GM12878 (cell line): ENCODE measurements at regions not wholly inside any gene's neighbourhood (a gene's known extent, or its start where the extent isn't known, plus 50 kb on each side); places are given as distances from the start of the nearest gene placed in this dataset.
A peak's percentile ranks its signal among the peaks of the same experiment; 100 is the strongest.

ENCODE experiments used
- ATF7 ChIP-seq: fragments of 450-650 bp; IDR thresholded peaks from 2 replicates; pipeline ENCODE4 v1.6.1; 2016; ENCODE audit warnings: low read depth, mild to moderate bottlenecking
- BACH1 ChIP-seq: fragments of 450-650 bp; IDR thresholded peaks from 2 replicates; pipeline ENCODE4 v1.6.1; 2017; ENCODE audit warnings: mild to moderate bottlenecking, borderline replicate concordance
- BCL11A ChIP-seq: IDR thresholded peaks from 2 replicates; pipeline ENCODE4 v1.6.1; 2011; ENCODE audit warnings: low read depth, low read length
- E2F8 ChIP-seq: fragments of 450-650 bp; IDR thresholded peaks from 2 replicates; pipeline ENCODE4 v1.6.1; 2018; ENCODE audit warnings: mild to moderate bottlenecking, low read depth, moderate library complexity; ENCODE audit not compliant: partially characterized antibody
- E4F1 ChIP-seq: fragments of 450-650 bp; IDR thresholded peaks from 2 replicates; pipeline ENCODE4 v1.6.1; 2018; ENCODE audit warnings: borderline replicate concordance, mild to moderate bottlenecking; ENCODE audit not compliant: partially characterized antibody
- EP300 ChIP-seq, 2 experiments: fragments of 150-350 bp in 1 of 2; IDR thresholded peaks; 2 replicates each; pipeline ENCODE4 v1.6.1; 2011 to 2012; ENCODE audit warnings: low read depth in 2 of 2, low read length in 2 of 2, borderline replicate concordance in 1 of 2, improper control_type of control experiment in 1 of 2, inconsistent platforms in 1 of 2; ENCODE audit not compliant: control insufficient read depth in 1 of 2
- FOXM1 ChIP-seq: IDR thresholded peaks from 2 replicates; pipeline ENCODE4 v1.6.1; 2012; ENCODE audit warnings: low read depth, mild to moderate bottlenecking, inconsistent platforms, low read length, moderate library complexity
- GABPA ChIP-seq: IDR thresholded peaks from 2 replicates; pipeline ENCODE4 v1.6.1; 2014; ENCODE audit warnings: antibody characterized with exemption, low read depth, mild to moderate bottlenecking, inconsistent platforms
- IKZF2 ChIP-seq, 2 experiments: fragments of 450-650 bp; IDR thresholded peaks; 2 replicates each; pipeline ENCODE4 v1.6.1; 2017; ENCODE audit warnings: mild to moderate bottlenecking in 2 of 2, moderate library complexity in 2 of 2
- KLF5 ChIP-seq: fragments of 450-650 bp; IDR thresholded peaks from 2 replicates; pipeline ENCODE4 v1.6.1; 2014; ENCODE audit warnings: mild to moderate bottlenecking; ENCODE audit not compliant: partially characterized antibody
- MTA2 ChIP-seq: fragments of 450-650 bp; IDR thresholded peaks from 2 replicates; pipeline ENCODE4 v1.6.1; 2016; ENCODE audit warnings: low read depth, mild to moderate bottlenecking, moderate library complexity
- MYB ChIP-seq: fragments of 150-350 bp; IDR thresholded peaks from 2 replicates; pipeline ENCODE4 v1.6.1; 2014; ENCODE audit warnings: mild to moderate bottlenecking, low read depth, low read length, borderline replicate concordance
- NBN ChIP-seq: fragments of 450-650 bp; IDR thresholded peaks from 2 replicates; pipeline ENCODE4 v1.6.1; 2016
- NR2C2 ChIP-seq: IDR thresholded peaks from 2 replicates; pipeline ENCODE4 v1.6.1; 2011; ENCODE audit warnings: borderline replicate concordance, low read depth; ENCODE audit not compliant: control insufficient read depth, insufficient read length
- PAX5 ChIP-seq: IDR thresholded peaks from 2 replicates; pipeline ENCODE4 v1.6.1; 2011; ENCODE audit warnings: low read depth, low read length, borderline replicate concordance
- PAX8 ChIP-seq: fragments of 450-650 bp; IDR thresholded peaks from 2 replicates; pipeline ENCODE4 v1.6.1; 2017; ENCODE audit warnings: mild to moderate bottlenecking, moderate library complexity
- RAD51 ChIP-seq: fragments of 450-650 bp; IDR thresholded peaks from 2 replicates; pipeline ENCODE4 v1.6.1; 2016; ENCODE audit warnings: moderate library complexity, mild to moderate bottlenecking, inconsistent platforms
- SMAD5 ChIP-seq: IDR thresholded peaks from 2 replicates; pipeline ENCODE4 v1.6.1; 2016; ENCODE audit warnings: antibody characterized with exemption, low read depth
- STAT3 ChIP-seq: IDR thresholded peaks from 2 replicates; pipeline ENCODE4 v1.6.1; 2011; ENCODE audit warnings: low read depth, low read length, improper control_type of control experiment
- TAF1 ChIP-seq: IDR thresholded peaks from 2 replicates; pipeline ENCODE4 v1.6.1; 2011; ENCODE audit warnings: mild to moderate bottlenecking, low read depth, low read length, borderline replicate concordance
- TARDBP ChIP-seq: IDR thresholded peaks from 2 replicates; pipeline ENCODE4 v1.6.1; 2016; ENCODE audit warnings: borderline replicate concordance
- TCF12 ChIP-seq: IDR thresholded peaks from 2 replicates; pipeline ENCODE4 v1.6.1; 2011; ENCODE audit warnings: low read depth, mild to moderate bottlenecking, low read length
- YY1 ChIP-seq: IDR thresholded peaks from 2 replicates; pipeline ENCODE4 v1.6.1; 2011; ENCODE audit warnings: low read depth, mild to moderate bottlenecking, low read length
- ZNF384 ChIP-seq: IDR thresholded peaks from 2 replicates; pipeline ENCODE4 v1.6.1; 2012; ENCODE audit warnings: low read depth, mild to moderate bottlenecking, low read length, improper control_type of control experiment, borderline replicate concordance
- TF ChIP-seq, protein P1 (sequence below): IDR thresholded peaks from 2 replicates; pipeline ENCODE4 v1.6.1; 2012; ENCODE audit warnings: low read depth, low read length, improper control_type of control experiment

DNA sequence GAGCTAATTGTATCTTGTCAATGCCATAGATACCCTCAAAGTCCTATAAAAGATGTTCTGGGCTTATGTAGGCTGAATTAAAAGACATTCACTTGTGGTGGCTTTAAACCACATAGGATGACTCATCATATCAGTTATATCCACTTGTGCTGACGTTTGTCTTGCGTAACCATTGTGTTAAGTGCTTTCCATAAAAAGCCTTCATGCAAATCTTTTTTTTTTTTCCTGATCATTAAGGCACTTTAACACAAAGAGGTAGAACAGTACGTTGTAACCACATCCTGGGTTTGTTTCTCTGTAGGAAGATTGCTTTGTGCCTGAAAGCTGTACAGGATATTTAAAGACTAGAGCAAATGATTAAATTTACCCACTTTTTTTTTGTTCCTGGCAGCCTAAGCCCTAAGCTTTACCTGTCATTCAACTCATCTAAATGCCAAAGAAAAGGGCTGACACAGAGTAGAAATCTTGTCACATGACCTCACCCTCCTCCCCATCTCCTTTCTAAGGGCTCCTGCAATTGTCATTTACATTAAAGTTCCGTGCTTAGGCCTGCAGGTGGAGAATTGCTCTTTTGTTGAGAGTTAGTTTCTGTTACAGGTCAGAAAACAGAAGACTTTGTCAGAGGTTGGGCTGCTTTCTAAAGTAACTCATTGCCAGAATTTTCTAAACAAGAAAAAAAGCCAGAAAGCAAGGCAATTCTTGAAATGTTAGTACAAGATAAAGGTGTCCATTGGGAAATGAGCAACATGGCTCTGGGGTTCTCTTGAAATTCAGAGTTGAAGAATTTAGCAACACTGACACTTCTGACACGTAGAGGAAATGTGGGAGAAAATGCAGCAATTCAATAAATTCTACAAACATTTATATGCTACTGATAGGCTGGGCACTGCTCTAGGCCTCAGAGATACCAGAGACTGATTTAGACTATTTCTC, 555.6 kb downstream of the PPARGC1A start (continued):
- TF ChIP-seq ZNF384 (peak; percentile 94), PAX8 (no peak), MYB (peak; percentile 82), KLF5 (no peak), IKZF2 (IDR thresholded peaks at IDR 0.05) (peak; percentile 80 to 84), TARDBP (no peak), E4F1 (no peak), EP300 (IDR thresholded peaks at IDR 0.05; ENCODE audit: borderline replicate concordance in 1 of 2, control insufficient read depth in 1 of 2, low read depth in 2 of 2, low read length in 2 of 2) (peak; percentile 98), NR2C2 (no peak), RAD51 (peak; percentile 93), NBN (peak; percentile 90), TAF1 (0 out of 2 replicates have a peak, but pooled peaks have one; percentile 29), FOXM1 (peak; percentile 56; the same call in 1 of the 2 replicates), ATF7 (peak; percentile 96), PAX5 (0 out of 2 replicates have a peak, but pooled peaks have one; percentile 44), TCF12 (no peak), GABPA (0 out of 2 replicates have a peak, but pooled peaks have one; percentile 35), BACH1 (peak; percentile 94), BCL11A (peak; percentile 68; the same call in 1 of the 2 replicates), STAT3 (no peak), E2F8 (peak; percentile 66), MTA2 (peak; percentile 99), YY1 (no peak), SMAD5 (no peak)
- TF ChIP-seq, protein P1, sequence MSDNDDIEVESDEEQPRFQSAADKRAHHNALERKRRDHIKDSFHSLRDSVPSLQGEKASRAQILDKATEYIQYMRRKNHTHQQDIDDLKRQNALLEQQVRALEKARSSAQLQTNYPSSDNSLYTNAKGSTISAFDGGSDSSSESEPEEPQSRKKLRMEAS = no peak
